Right renal pelvis (tissue), 4 donors: ENCODE measurements at regions not wholly inside any gene's neighbourhood (a gene's known extent, or its start where the extent isn't known, plus 50 kb on each side); places are given as distances from the start of the nearest gene placed in this dataset.
"Not testable (repeated sequence)": the region's sequence is repeated elsewhere in the genome, so short reads cannot be mapped to it uniquely, and the experiment has no call there.

Experiments used
- DNase-seq, 4 donors: peaks; one replicate each; pipeline ENCODE4 v3.0.0-alpha.2; 2013; ENCODE audit warnings: low read depth in 4 of 4, low spot score in 3 of 4, missing footprints in 1 of 4

DNA sequence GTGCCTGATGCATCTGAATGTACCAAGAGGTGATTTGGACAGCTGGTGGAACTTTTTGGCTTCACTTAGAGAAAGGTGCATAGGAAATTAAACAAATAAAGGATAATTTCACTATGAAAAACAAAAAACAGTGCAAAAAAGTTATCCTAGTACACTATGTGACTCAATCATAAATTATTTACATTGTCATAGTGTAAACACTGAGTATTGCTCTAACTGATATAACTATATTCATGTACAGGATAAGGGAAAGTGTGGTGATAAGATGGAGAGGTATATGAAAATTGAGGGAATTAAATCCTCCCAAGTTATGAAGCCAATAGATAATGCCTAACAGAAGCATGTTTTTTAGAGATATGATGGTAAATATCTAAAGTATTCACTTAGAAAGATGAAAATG is 50.2 kb upstream of the CPNE4 start:
- DNase-seq = no peak

- DNase-seq = no peak
Measured at GRCh38 chr3:132087356-132087755, 52.5 kb upstream of the CPNE4 start.

DNA sequence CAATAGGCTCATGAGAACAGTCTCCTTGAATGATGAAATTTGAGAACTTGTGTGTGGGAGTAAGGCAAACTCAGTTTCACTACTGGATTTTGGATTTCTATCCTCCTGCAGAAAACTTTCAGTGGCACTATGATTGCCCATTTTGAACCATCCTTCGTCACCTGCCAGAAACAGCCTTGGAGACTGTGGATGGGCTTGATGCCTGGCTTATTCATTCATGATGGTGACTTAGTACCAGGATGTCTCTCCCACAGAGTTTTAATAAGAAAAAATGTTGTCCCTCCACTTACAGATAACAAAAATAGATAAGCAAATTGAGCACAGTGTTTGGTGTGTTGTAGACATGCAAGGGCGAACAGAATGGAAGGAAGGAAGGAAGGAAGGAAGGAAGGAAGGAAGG is 53.5 kb upstream of the CPNE4 start:
- DNase-seq = no peak

DNA sequence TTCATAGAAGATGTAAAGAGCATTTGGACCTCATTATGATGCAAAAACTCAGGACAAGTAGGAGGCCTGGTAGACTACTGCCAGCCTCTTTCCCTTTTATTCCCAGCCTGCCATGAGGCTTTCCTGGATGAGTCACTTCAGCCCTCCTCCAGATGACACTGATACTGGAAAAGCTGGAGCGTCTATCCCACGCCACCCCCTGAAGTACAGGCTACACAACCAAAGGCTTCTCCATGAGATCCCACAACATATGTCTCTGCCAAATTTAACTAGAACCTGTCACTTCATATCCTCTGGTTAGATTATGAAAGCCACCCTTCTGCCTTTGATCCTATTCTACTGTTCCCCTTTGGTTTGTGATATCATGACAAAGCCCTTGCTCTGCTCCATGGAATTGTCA is 56.1 kb upstream of the CPNE4 start:
- no peak for DNase-seq

GRCh38 chr3:132116601-132117000 is 81.8 kb upstream of the CPNE4 start:
- no peak for DNase-seq

DNA sequence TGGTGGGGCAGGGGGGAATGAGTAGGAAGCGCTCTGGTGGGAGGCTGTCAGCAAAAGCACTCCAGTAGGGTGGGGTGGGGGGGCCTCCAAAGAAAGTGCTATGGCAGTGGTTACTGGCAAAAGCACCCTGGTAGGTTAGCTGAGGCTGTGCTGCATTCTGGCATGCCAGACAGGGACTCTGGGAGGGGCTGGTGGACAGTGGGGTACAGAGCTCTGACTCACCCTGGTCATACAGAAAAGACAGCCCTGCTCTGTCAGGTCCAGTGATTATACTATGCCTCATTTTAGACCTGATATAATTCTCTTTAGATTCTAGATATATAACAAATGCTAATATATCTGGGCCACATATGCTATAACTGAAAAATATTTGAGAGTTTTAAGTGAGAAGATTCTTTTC is 82.8 kb upstream of the CPNE4 start:
- no peak for DNase-seq

- no peak for DNase-seq
Measured at GRCh38 chr3:132119531-132119930, 84.7 kb upstream of the CPNE4 start.

- no peak for DNase-seq
Measured at GRCh38 chr3:132124096-132124495, 89.3 kb upstream of the CPNE4 start.

- DNase-seq = no peak
Measured at GRCh38 chr3:132124651-132125284, 90.0 kb upstream of the CPNE4 start.

- no peak for DNase-seq
Measured at GRCh38 chr3:132134611-132135010, 99.8 kb upstream of the CPNE4 start.

- DNase-seq = no peak
Measured at GRCh38 chr3:132135628-132136333, 101.0 kb upstream of the CPNE4 start.

- DNase-seq = no peak
Measured at GRCh38 chr3:132136334-132136716, 101.5 kb upstream of the CPNE4 start.

DNA sequence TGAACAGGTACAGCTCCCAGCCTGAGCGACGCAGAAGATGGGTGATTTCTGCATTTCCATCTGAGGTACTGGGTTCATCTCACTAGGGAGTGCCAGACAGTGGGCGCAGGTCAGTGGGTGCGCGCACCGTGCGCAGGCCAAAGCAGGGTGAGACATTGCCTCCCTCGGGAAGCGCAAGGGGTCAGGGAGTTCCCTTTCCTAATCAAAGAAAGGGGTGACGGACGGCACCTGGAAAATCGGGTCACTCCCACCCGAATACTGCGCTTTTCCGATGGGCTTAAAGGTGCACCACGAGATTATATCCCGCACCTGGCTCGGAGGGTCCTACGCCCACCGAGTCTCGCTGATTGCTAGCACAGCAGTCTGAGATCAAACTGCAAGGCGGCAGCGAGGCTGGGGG is 102.1 kb upstream of the CPNE4 start:
- DNase-seq = not testable (repeated sequence)

DNA sequence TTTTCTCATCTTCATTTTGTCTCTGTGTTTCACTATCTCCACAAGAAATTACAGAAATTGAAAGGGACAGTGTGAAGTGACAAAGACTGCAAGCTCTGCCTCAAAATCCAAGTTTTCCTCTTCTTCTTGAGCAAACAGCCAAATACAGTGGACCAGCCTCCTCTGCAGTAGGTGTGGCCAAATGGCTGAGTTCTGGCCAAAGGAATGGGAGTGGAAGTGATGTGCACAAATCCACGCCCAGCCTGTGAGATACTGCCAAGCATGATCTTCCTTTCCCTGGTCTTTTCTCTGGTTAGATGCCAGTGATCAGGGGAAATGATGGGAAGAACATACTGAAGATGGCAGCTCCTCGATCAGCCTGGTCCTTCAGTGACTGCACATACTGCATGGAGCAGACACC is 111.0 kb upstream of the CPNE4 start:
- DNase-seq = no peak

DNA sequence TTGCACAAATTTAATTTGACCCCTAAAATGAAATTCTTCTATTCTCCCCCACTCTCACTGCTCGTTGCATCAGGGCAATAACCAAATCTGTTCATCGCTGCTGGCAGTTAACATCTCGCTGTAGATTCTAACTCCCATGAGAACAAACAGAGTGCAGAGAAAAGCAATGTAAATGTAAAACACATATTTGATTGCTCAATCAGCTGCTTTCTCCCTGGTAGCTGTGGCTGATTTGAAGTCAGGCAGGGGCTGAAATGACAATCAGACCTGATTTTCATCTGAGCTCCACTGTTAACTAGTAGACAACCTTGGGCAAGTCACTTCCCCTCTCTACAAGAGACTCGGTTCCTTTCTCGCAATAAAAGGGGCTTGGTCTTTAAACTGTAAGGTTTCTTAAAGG is 119.8 kb upstream of the CPNE4 start:
- DNase-seq = no peak

GRCh38 chr3:132159145-132159544 is 124.3 kb upstream of the CPNE4 start:
- no peak for DNase-seq

GRCh38 chr3:132160198-132160597 is 125.4 kb upstream of the CPNE4 start:
- no peak for DNase-seq

DNA sequence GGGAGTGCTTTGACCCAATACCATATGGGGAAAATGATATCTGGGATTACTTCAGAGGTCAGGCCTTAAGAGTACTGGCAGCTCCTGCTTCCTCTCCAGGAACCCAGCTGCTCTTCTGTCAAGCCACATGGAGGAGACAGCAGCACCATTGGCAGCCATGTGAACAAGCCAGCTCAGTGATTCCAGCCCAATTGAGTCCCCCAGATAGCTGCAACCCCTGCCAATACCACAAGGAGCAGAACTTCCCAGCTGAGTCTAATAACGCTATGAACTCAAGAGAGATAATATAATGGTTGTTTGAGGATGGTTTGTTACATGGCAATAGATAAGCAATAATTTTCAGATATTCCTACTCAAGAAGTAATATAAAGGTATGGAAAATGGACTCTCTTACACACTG is 126.8 kb upstream of the CPNE4 start:
- DNase-seq = no peak

DNA sequence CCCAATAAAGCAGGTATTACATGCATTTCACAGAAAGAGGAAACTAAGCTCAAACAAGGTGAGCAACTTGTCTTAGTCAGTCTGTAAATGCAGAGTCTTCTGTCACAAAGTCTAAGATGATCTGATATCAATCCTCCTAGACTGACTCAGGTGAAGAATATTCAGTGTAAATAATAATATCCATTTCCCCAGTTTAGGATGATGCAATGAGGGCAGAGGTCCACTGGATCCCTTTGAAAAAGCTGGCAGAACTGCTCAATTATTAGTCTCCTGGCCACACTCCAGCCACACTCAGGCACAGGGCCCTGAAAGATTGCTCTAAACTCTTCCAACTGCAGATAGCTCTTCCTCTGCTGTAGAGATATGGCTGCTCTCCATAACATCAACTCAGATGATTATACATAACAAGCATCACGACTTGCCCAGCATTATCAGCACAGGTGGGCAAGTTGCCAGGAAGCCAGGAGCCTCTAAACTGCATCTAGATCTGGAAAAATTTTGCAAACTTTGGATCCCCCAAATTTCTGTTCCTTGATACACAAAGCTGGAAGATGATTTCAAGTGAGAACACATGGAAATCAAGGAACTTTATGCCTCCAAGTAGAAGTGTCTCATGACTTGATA is 129.8 kb upstream of the CPNE4 start:
- no peak for DNase-seq

GRCh38 chr3:132167870-132168269 is 133.1 kb upstream of the CPNE4 start:
- DNase-seq = no peak

GRCh38 chr3:132174500-132174899 is 139.7 kb upstream of the CPNE4 start:
- DNase-seq = no peak

DNA sequence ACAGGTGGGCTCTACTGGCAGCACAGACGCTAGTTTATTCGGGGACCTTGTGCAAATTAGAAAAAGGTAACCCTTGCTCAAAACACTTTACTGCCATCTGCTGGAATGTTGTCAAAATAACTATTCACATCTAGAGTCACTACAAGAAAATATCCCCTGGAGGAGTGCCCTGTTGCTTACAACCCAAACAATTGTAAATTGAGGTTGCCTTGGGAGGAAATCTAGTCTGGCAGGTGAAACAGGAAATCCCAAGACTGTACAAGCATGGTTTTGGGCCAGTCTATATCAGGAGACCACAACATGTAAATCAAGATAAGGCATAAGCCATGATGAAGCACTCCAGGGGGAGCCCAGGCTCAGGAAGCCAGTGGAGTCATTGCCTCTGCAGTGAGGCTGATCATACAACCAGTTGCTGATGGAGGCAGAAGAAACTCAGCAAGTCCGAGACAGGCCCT is 136.8 kb upstream of the ACP3 start:
- peak; percentile 7 to 41 (median 29) for DNase-seq
